ENCODE measurements at regions not wholly inside any gene's neighbourhood (a gene's known extent, or its start where the extent isn't known, plus 50 kb on each side); places are given as distances from the start of the nearest gene placed in this dataset.

DNA sequence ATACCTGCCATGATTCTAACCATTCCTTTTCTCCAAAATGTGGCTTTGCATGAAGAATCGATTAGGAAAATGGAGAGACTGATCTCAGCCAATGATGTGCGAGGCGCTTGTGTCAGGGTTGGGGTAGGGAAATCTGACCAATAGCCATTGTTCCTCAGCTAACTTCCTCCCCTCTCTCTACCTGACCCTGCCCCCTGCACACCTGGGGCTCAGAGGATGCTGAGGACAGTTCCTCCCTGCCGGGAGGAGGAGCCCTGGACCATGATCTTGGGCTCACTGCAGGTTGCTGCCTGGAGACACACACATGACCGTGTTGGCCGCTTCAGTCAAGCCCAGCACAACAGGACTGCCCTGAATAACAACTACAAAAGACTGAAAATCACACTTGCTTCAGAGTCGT lies 119.8 kb upstream of the SFSWAP start:
- peaks cover 13% of the 10 kb centered on the region for H3K27me3 Mint-ChIP-seq (ENCODE audit: low read depth, poor library complexity)
- H3K36me3 Mint-ChIP-seq (ENCODE audit: low read depth): no peaks in the 10 kb centered on the region
- TF ChIP-seq, protein P1, sequence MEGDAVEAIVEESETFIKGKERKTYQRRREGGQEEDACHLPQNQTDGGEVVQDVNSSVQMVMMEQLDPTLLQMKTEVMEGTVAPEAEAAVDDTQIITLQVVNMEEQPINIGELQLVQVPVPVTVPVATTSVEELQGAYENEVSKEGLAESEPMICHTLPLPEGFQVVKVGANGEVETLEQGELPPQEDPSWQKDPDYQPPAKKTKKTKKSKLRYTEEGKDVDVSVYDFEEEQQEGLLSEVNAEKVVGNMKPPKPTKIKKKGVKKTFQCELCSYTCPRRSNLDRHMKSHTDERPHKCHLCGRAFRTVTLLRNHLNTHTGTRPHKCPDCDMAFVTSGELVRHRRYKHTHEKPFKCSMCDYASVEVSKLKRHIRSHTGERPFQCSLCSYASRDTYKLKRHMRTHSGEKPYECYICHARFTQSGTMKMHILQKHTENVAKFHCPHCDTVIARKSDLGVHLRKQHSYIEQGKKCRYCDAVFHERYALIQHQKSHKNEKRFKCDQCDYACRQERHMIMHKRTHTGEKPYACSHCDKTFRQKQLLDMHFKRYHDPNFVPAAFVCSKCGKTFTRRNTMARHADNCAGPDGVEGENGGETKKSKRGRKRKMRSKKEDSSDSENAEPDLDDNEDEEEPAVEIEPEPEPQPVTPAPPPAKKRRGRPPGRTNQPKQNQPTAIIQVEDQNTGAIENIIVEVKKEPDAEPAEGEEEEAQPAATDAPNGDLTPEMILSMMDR (IDR thresholded peaks at IDR 0.05): no peak
- no peak overlapping the region for H3K27ac Mint-ChIP-seq
- no peak overlapping the region for H3K4me3 Mint-ChIP-seq
- no peaks in the 10 kb centered on the region for H3K9me3 Mint-ChIP-seq
- H3K4me1 Mint-ChIP-seq: peaks cover 20% of the 10 kb centered on the region
- no peak for DNase-seq

DNA sequence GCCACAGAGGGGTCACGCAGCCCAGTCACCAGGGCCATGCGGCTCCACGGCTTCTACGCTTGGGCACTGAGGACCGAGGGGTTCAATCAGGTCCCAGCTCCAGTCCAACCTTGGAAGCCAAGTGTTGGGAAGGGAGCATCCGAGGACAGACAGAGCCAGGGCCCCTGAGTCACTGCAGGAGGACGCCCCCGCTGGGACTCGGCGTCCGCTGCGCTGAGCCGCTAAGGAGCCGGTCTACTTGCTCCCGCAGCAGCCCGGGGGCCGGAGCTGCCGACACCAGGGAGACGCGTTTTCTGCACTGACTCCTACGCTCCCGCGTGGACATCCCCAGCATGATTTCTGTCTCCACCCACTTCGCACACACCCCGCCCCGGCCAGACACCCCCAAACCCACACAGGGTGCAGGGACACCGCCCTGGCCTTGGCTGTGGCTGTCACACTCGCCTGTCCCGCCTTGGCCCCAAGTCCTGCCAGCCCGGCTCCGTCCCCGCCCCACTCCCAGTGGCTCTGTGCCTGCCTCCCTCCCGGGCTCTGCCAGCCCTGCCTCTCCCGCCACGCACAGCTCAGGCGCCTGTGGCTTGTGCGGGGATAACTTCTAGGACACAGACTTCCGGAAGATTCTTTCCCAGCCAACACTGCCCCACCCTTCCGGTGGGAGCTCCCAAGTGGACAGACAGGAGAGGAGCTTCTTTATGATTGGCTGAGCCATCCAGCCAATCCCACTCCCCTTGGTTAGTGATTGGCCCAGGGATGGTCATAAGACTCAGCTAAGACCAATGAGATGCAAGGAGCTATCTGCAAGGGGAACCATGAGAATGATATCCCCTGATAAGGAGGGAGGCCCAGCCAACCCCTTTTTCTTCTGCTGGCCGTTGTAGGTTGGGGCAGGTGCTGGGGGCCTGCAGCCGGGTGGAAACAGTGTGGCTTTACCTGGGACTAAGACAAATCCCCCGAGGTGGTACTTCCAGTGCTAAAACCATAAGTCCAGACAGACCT lies 118.9 kb upstream of the SFSWAP start:
- peaks cover 14% of the 10 kb centered on the region for H3K27me3 Mint-ChIP-seq (ENCODE audit: low read depth, poor library complexity)
- H3K4me3 Mint-ChIP-seq: no peak overlapping the region
- peaks cover 20% of the 10 kb centered on the region for H3K4me1 Mint-ChIP-seq
- DNase-seq: no peak
- no peaks in the 10 kb centered on the region for H3K9me3 Mint-ChIP-seq
- no peak overlapping the region for H3K27ac Mint-ChIP-seq
- no peaks in the 10 kb centered on the region for H3K36me3 Mint-ChIP-seq (ENCODE audit: low read depth)
- TF ChIP-seq, protein P1 (IDR thresholded peaks at IDR 0.05): no peak

DNA sequence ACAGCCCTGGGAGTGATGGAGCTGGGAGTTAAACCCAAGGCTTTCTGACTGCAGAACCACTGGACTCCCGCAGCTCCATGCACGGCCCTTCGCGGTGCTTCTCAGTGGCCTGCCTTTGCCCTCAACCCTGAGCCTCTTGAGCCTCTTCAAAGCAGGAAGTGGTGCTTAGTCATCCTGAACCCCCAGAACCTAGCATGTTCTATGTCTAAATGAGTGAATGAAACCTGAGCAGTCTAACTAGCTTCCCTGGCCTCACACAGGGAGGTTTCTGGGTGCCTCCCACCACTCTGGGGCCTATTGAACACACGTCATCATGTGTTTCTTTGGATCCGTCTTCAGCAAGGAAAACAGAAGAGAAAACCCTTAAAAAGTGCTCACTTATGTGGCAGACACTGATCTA lies 117.9 kb upstream of the SFSWAP start:
- DNase-seq: no peak
- Mint-ChIP-seq H3K4me3 (no peak overlapping the region), H3K36me3 (ENCODE audit: low read depth) (no peaks in the 10 kb centered on the region), H3K27ac (peak overlapping the region; percentile 57), H3K9me3 (no peaks in the 10 kb centered on the region), H3K27me3 (ENCODE audit: low read depth, poor library complexity) (peaks cover 16% of the 10 kb centered on the region), H3K4me1 (peaks cover 20% of the 10 kb centered on the region)
- TF ChIP-seq, protein P1 (IDR thresholded peaks at IDR 0.05): no peak

DNA sequence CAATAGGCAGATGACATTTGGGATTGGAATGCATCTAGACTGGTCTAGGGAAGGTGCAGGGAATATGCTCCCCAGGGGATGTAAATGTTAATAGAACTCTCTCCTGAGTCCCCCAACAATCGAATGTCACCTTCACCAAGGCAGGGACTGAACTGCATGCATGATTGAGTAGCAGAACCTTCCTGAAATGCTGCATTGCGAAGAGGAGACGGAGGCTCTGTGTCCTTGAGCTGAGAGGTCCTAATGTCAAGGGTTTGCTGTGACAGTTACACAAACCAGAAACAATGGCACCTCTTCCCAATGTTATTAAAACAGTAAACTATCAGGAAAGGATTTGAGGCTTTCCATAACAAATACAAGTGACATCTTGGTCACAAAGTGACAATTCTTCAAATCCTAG lies 117.5 kb upstream of the SFSWAP start:
- H3K27me3 Mint-ChIP-seq (ENCODE audit: low read depth, poor library complexity): peaks cover 16% of the 10 kb centered on the region
- no peak overlapping the region for H3K4me3 Mint-ChIP-seq
- peak overlapping the region; percentile 57 for H3K27ac Mint-ChIP-seq
- peaks cover 20% of the 10 kb centered on the region for H3K4me1 Mint-ChIP-seq
- no peaks in the 10 kb centered on the region for H3K9me3 Mint-ChIP-seq
- TF ChIP-seq, protein P1 (IDR thresholded peaks at IDR 0.05): no peak
- H3K36me3 Mint-ChIP-seq (ENCODE audit: low read depth): no peaks in the 10 kb centered on the region
- no peak for DNase-seq

DNA sequence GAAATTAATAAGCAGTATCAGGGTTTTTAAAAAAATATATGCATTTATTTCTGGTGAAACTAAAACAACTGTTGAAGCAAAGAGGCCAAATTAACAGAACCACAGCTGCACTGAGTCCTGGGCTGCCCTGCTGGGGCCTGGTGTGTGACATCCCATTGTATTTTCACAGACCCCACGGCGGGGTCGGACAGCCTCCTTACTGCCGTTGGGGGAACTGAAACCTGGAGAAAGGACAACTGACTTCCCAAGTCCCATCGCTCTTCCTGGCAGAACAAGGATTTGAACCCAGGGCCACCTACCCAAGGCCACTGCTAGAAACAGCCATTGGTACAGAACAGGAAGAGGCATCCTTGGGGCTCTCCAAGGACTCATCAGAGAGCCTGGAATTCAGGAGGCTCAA lies 114.8 kb upstream of the SFSWAP start:
- DNase-seq: no peak
- Mint-ChIP-seq H3K27ac (no peak overlapping the region), H3K4me1 (peaks cover 15% of the 10 kb centered on the region), H3K4me3 (no peak overlapping the region), H3K9me3 (no peaks in the 10 kb centered on the region), H3K36me3 (ENCODE audit: low read depth) (no peaks in the 10 kb centered on the region), H3K27me3 (ENCODE audit: low read depth, poor library complexity) (peaks cover 12% of the 10 kb centered on the region)
- TF ChIP-seq, protein P1 (IDR thresholded peaks at IDR 0.05): no peak

DNA sequence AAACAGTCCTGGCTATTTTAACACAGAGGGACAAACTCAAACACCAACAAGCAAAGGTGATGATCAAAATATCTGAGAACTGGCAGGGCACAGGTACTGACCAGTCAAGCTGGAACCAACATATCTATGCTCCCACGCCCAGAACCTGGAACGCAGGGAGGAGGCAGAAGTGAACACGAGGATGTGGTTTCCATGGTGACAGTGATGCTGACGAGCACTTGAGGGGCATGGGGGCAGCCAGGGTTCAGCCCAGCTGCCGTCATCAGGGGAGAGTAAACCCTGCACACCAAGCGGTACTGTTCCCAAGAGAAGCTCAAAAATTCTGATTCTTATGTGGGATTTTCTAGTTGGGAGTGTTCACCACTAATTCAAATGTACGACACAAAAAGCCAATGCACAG lies 113.6 kb upstream of the SFSWAP start:
- Mint-ChIP-seq H3K9me3 (no peaks in the 10 kb centered on the region), H3K36me3 (ENCODE audit: low read depth) (no peaks in the 10 kb centered on the region), H3K4me1 (peaks cover 16% of the 10 kb centered on the region), H3K4me3 (no peak overlapping the region), H3K27me3 (ENCODE audit: low read depth, poor library complexity) (peaks cover 13% of the 10 kb centered on the region), H3K27ac (no peak overlapping the region)
- DNase-seq: no peak
- TF ChIP-seq, protein P1 (IDR thresholded peaks at IDR 0.05): no peak
